Endothelial cell of umbilical vein (primary cell): ENCODE measurements at regions not wholly inside any gene's neighbourhood (a gene's known extent, or its start where the extent isn't known, plus 50 kb on each side); places are given as distances from the start of the nearest gene placed in this dataset.

Source experiments
- EZH2 ChIP-seq: IDR thresholded peaks from 2 replicates; pipeline ENCODE4 v1.6.1; 2012; ENCODE audit warnings: borderline replicate concordance, low read depth, mild to moderate bottlenecking, moderate library complexity, low read length, inconsistent platforms; ENCODE audit not compliant: severe bottlenecking
- POLR2A ChIP-seq: IDR thresholded peaks from 2 replicates; pipeline ENCODE4 v1.6.1; 2012; ENCODE audit warnings: low read depth, mild to moderate bottlenecking, control low read depth, low read length
- POLR2AphosphoS5 ChIP-seq: IDR thresholded peaks from 2 replicates; pipeline ENCODE4 v1.6.1; 2012; ENCODE audit warnings: low read depth, mild to moderate bottlenecking, control low read depth, low read length, moderate library complexity; ENCODE audit not compliant: insufficient read depth
- TF ChIP-seq, protein P1 (sequence below), 2 donors: IDR thresholded peaks; 1 replicate in 1 of 2; 2 replicates in 1 of 2; pipeline ENCODE4 v1.5.1; 2011; ENCODE audit warnings: low read length in 2 of 2, mild to moderate bottlenecking in 2 of 2, moderate library complexity in 2 of 2, control low read depth in 1 of 2, inconsistent platforms in 1 of 2, low read depth in 1 of 2; ENCODE audit not compliant: insufficient read depth in 1 of 2; ENCODE audit errors: extremely low read depth in 1 of 2
- TF ChIP-seq, protein P2 (sequence below): IDR thresholded peaks from 2 replicates; pipeline ENCODE4 v1.6.1; 2011; ENCODE audit not compliant: insufficient read depth, insufficient read length

GRCh38 chr21:15568516-15568915 lies 161.3 kb upstream of the USP25 start:
- TF ChIP-seq, protein P1, sequence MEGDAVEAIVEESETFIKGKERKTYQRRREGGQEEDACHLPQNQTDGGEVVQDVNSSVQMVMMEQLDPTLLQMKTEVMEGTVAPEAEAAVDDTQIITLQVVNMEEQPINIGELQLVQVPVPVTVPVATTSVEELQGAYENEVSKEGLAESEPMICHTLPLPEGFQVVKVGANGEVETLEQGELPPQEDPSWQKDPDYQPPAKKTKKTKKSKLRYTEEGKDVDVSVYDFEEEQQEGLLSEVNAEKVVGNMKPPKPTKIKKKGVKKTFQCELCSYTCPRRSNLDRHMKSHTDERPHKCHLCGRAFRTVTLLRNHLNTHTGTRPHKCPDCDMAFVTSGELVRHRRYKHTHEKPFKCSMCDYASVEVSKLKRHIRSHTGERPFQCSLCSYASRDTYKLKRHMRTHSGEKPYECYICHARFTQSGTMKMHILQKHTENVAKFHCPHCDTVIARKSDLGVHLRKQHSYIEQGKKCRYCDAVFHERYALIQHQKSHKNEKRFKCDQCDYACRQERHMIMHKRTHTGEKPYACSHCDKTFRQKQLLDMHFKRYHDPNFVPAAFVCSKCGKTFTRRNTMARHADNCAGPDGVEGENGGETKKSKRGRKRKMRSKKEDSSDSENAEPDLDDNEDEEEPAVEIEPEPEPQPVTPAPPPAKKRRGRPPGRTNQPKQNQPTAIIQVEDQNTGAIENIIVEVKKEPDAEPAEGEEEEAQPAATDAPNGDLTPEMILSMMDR (IDR thresholded peaks at IDR 0.05; ENCODE audit: extremely low read depth in 1 of 2, insufficient read depth in 1 of 2, low read depth in 1 of 2, low read length in 2 of 2) = no peak
- TF ChIP-seq POLR2AphosphoS5 (no peak), POLR2A (no peak), EZH2 (no peak)
- TF ChIP-seq, protein P2, sequence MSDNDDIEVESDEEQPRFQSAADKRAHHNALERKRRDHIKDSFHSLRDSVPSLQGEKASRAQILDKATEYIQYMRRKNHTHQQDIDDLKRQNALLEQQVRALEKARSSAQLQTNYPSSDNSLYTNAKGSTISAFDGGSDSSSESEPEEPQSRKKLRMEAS = no peak
